ENCODE measurements at regions not wholly inside any gene's neighbourhood (a gene's known extent, or its start where the extent isn't known, plus 50 kb on each side); places are given as distances from the start of the nearest gene placed in this dataset.
A peak's percentile ranks its signal among the peaks of the same experiment; 100 is the strongest.

GRCh38 chr7:132072873-132073272, 503.4 kb downstream of the PLXNA4 start:
- no peak for DNase-seq (ENCODE audit: low read depth in 4 of 4, low spot score in 3 of 4)

- DNase-seq (ENCODE audit: low read depth in 4 of 4, low spot score in 3 of 4): no peak
Observed at GRCh38 chr7:132072165-132072564, 504.1 kb downstream of the PLXNA4 start.

- DNase-seq (ENCODE audit: low read depth in 4 of 4, low spot score in 3 of 4): no peak
Observed at GRCh38 chr7:132069306-132069705, 507.0 kb downstream of the PLXNA4 start.

- DNase-seq (ENCODE audit: low read depth in 4 of 4, low spot score in 3 of 4): peak in 1 of 4 donors; percentile 9
Observed at GRCh38 chr7:132066761-132067171, 509.5 kb downstream of the PLXNA4 start.

- no peak for DNase-seq (ENCODE audit: low read depth in 4 of 4, low spot score in 3 of 4)
Observed at GRCh38 chr7:132065989-132066603, 509.7 kb upstream of the PODXL start.

GRCh38 chr7:132065193-132065988, 509.0 kb upstream of the PODXL start:
- DNase-seq (ENCODE audit: low read depth in 4 of 4, low spot score in 3 of 4): peak in 1 of 4 donors; percentile 5

GRCh38 chr7:132063800-132064199, 507.4 kb upstream of the PODXL start:
- DNase-seq (ENCODE audit: low read depth in 4 of 4, low spot score in 3 of 4): no peak

- DNase-seq (ENCODE audit: low read depth in 4 of 4, low spot score in 3 of 4): no peak
Observed at GRCh38 chr7:132061937-132062336, 505.5 kb upstream of the PODXL start.

GRCh38 chr7:132059141-132059540, 502.7 kb upstream of the PODXL start:
- no peak for DNase-seq (ENCODE audit: low read depth in 4 of 4, low spot score in 3 of 4)

- DNase-seq (ENCODE audit: low read depth in 4 of 4, low spot score in 3 of 4): no peak
Observed at GRCh38 chr7:132055336-132056120, 499.1 kb upstream of the PODXL start.

- no peak for DNase-seq (ENCODE audit: low read depth in 4 of 4, low spot score in 3 of 4)
Observed at GRCh38 chr7:132053871-132054270, 497.4 kb upstream of the PODXL start.

GRCh38 chr7:132051311-132051710, 494.9 kb upstream of the PODXL start:
- no peak for DNase-seq (ENCODE audit: low read depth in 4 of 4, low spot score in 3 of 4)

- no peak for DNase-seq (ENCODE audit: low read depth in 4 of 4, low spot score in 3 of 4)
Observed at GRCh38 chr7:132049462-132050304, 493.3 kb upstream of the PODXL start.

- DNase-seq (ENCODE audit: low read depth in 4 of 4, low spot score in 3 of 4): no peak
Observed at GRCh38 chr7:132045481-132045980, 489.1 kb upstream of the PODXL start.

GRCh38 chr7:132045002-132045401, 488.6 kb upstream of the PODXL start:
- DNase-seq (ENCODE audit: low read depth in 4 of 4, low spot score in 3 of 4): no peak

- no peak for DNase-seq (ENCODE audit: low read depth in 4 of 4, low spot score in 3 of 4)
Observed at GRCh38 chr7:132044247-132044646, 487.8 kb upstream of the PODXL start.

GRCh38 chr7:132041108-132041507, 484.7 kb upstream of the PODXL start:
- no peak for DNase-seq (ENCODE audit: low read depth in 4 of 4, low spot score in 3 of 4)

- DNase-seq (ENCODE audit: low read depth in 4 of 4, low spot score in 3 of 4): no peak
Observed at GRCh38 chr7:132035517-132036362, 479.3 kb upstream of the PODXL start.

GRCh38 chr7:132034748-132035416, 478.5 kb upstream of the PODXL start:
- no peak for DNase-seq (ENCODE audit: low read depth in 4 of 4, low spot score in 3 of 4)

Measured in right renal pelvis (tissue), 4 donors.